Islet precursor cell (in vitro differentiated cells): ENCODE measurements at regions not wholly inside any gene's neighbourhood (a gene's known extent, or its start where the extent isn't known, plus 50 kb on each side); places are given as distances from the start of the nearest gene placed in this dataset.
"Not testable (repeated sequence)": the region's sequence is repeated elsewhere in the genome, so short reads cannot be mapped to it uniquely, and the experiment has no call there.

Experiments
- DNase-seq: peaks from one replicate; pipeline ENCODE4 v3.0.0-alpha.2; 2018

DNA sequence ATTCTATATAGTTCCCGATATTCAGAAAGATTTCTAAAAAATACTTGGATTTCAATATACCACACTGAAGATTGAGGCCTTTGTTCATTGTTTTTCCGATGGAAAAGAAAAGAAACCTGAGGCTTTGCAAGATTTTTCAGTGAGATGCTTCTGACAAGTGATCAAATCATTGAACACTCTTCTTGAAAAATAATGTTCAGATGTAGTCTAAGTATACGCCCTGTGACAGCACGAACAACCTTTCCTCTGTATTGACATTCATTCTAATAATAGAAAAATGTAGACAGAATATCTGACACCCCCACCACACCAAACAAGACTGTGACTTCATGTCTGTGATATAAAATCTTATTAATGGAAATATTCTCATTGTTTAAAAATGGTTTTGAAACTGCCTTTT lies 650.7 kb upstream of the KLHL1 start:
- no peak for DNase-seq

GRCh38 chr13:70756088-70756487 lies 647.8 kb upstream of the KLHL1 start:
- no peak for DNase-seq

GRCh38 chr13:70755456-70755855 lies 647.2 kb upstream of the KLHL1 start:
- DNase-seq, result no peak

DNA sequence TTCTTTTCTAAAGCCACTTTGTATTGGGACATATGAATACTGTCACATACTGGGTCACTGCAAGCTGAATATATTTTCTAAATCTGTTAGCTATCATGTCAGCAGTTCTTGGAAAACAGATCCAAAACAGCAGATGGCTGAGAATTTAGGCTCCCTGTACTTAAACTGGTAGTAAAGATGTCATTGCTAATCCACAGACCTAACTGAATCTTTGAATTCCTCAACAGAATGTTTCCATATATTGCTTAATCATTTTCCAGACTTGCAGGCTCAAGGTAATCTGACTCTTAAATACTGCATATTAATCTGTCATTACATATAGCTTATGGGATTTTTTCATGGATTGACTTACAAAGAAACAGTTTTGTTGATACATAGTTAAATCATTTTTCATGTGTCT lies 639.0 kb upstream of the KLHL1 start:
- no peak for DNase-seq

DNA sequence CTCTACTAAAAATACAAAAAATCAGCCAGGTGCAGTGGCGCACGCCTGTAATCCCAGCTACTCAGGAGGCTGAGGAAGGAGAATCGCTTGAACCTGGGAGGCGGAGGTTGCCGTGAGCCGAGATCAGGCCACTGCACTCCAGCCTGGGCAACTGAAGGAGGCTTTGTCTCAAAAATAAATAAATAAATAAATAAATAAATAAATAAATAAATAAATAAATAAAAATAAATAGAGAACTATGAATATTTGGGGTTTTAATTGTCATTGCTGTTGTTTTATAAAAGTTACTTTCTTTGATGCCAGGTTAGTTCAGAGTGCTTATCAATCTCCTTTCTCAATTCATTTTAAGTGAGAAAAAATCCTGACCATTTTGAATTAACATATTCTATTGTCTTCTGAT lies 638.2 kb upstream of the KLHL1 start:
- not testable (repeated sequence) for DNase-seq

- DNase-seq, result no peak
These were observed 628.5 kb upstream of the KLHL1 start for GRCh38 chr13:70736622-70737317.

DNA sequence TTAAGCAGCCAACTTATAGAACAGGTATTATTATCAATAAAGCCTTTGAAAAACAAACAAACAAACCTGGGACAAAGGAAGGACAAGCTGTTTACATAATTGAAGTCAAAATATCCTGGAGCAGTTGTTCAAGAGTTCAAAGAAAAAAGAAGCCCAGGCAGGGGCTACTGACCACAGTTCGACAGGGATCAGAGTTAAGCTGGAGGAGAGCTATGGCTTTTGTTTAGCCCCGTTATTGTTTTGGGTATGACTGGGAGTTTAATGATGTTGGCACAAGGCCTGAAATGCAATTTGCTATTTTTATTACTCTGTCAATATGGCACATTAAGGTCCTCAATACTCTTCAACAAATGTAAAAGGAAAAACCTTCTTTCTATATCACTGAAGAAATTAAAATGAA lies 624.4 kb upstream of the KLHL1 start:
- no peak for DNase-seq

GRCh38 chr13:70729369-70729768 lies 621.1 kb upstream of the KLHL1 start:
- DNase-seq, result no peak

DNA sequence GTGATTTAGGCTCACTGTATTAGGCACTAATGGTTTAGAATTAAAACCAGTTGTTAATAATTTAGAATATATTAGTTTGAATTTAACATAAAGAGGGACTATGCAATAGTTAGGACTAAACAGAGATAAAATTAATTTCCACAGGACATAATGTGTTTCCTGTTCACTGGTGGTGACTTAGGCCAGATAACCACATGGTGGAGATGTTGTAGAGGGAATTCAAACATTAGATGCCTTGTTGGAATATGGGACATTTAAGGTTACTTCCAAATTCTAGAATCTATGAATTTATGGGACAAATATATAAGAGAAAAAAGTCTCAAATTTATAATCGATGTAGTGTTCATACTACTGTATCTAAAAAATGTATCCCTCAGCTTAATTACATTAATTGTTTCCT lies 615.5 kb upstream of the KLHL1 start:
- no peak for DNase-seq

- no peak for DNase-seq
These were observed 612.1 kb upstream of the KLHL1 start for GRCh38 chr13:70720386-70720785.

GRCh38 chr13:70714993-70715392 lies 606.7 kb upstream of the KLHL1 start:
- no peak for DNase-seq

DNA sequence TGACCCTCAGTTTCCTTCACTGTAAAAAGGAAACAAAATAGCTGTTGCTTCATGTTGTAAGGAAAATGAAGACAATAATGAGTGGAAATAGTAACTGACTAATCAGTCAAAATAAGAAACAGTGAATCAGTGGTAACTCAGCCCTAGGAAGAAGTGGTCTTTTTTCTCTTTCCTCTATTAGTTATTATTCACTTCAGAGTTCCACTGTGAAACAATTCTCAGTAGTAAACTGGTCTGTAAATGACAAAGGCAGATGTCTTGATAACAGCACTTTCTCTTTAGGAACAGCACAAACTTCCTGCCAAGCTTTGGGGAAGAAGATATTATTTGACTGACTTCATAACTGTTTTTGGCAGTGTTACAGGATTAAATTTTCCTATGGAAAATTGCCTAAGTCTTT lies 600.5 kb upstream of the KLHL1 start:
- DNase-seq, result no peak

GRCh38 chr13:70703755-70704154 lies 595.5 kb upstream of the KLHL1 start:
- DNase-seq, result no peak

DNA sequence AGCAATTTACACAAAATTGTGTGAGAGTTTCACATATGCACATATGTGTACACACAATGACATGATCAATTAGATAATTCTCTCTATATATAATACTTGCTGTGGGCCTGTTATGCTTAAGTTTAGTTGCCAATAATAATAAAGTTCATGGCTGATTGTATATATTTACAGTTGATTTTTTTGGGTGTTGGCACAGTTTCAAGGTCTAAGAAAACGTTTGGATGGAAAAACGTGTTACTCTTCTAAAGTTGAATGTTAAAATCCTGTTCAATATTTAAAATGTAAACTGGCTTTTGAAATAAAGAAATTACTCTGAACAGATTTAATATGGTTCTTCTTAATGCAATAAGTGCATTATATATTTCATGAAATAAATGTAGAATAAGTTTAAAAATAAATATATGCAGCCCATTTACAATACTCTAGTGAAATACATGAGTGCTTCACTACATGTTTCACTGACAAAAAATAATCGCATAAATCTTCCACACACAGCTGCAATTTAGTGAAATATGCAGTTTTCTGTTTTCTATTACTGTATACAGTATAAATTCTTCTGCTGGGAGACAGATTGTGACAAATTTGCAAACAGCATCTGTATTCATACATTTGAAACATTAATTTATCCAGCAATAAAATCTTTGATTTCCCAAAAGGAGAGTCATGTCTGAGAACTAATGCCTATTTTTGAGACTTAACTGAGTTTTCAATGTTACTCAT lies 586.9 kb upstream of the KLHL1 start:
- no peak for DNase-seq

- no peak for DNase-seq
These were observed 560.7 kb upstream of the KLHL1 start for GRCh38 chr13:70668983-70669382.

DNA sequence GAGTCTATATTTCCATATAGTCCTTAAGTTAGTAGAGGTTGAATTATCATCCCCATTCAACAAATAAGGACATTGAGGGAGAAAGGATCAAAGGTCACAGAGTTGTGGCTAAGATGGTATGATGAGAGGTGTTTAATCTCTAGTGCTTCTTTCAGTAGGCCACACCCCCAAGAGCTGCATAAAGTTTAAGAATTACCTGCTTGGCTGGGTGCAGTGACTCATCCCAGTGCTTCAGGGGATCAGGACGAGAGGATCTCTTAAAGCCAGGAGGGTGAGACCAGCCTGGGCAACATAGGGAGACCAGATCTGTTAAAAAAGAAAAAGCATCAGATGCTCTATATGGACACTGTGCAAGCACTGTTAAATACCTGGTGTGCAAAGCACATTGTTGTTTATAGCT lies 560.0 kb upstream of the KLHL1 start:
- DNase-seq, result peak; percentile 92

DNA sequence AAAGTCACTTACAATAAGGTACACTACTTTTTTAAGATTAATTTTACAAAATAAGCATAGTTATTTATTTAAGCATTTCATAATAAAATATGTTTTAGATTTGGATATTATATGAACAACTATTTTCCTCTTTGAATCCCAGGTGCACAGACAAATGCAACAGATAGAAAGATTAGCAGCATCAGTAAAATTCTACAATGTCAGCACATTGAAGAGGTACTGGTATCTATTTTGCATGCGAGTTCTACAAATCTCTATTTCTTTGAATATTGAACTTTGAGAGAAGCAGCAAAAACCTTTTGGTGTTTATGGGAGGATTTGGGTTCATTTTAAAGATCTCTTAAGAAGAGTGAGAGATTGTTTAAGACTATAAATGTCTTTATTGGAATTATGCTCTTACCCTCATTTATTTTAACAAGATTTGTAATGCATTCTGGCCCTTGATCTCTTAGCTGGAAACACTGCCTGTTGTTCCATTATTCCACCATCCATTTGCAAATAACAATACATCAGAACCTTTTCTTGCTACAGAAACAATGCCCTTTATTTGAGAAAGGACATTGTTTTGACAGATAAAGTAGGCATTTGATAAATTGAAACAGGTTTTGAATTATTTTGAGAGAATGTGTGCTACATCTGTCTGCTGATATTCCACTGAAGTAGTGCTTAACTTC lies 558.8 kb upstream of the KLHL1 start:
- no peak for DNase-seq

GRCh38 chr13:70662231-70662940 lies 554.1 kb upstream of the KLHL1 start:
- DNase-seq, result no peak

- no peak for DNase-seq
These were observed 535.8 kb upstream of the KLHL1 start for GRCh38 chr13:70644052-70644451.

- DNase-seq, result no peak
These were observed 526.6 kb upstream of the KLHL1 start for GRCh38 chr13:70634893-70635292.

DNA sequence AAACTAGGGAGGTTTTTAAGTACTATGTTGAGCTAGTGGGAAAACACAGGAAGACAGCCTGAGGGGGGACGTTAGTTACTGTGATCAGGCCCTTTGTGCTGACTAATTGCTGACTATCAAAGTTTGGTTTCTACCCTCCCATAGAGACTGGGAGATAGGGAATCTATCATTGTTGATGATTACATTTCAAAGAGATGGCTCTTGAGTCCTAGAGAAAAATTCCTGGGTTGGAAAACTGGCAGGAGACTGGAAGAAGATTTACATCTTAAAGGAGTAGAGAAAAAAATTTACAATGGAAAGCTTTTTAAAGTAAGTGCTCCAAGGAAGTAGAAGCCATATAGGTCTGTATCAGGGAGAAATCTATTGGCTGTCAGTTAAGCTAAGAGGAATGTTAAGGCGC lies 522.0 kb upstream of the KLHL1 start:
- peak; percentile 75 for DNase-seq

DNA sequence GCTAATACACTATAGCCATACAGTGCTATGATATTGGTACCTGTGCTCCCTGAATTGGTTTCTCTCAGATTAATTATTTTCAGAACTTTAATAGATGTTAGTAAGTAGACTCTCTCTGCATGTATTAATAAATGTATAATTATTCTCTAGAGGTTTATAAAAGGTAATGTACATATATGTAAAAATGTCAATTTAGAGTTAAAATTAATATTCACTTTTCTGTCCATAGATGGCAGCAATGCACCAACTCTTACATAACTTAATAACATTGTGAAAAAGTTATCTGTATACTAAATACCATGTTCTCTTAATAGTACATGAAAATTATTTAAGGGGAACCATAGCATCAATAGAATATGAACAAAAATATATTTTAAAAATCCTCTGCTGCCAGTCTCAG lies 515.0 kb upstream of the KLHL1 start:
- DNase-seq, result no peak

- no peak for DNase-seq
These were observed 514.5 kb upstream of the KLHL1 start for GRCh38 chr13:70622796-70623195.

- no peak for DNase-seq
These were observed 511.7 kb upstream of the KLHL1 start for GRCh38 chr13:70619936-70620335.
